Liver (tissue), 8 donors: ENCODE measurements at regions not wholly inside any gene's neighbourhood (a gene's known extent, or its start where the extent isn't known, plus 50 kb on each side); places are given as distances from the start of the nearest gene placed in this dataset.

Experiments
- DNase-seq: peaks from one replicate; pipeline ENCODE4 v3.0.0-alpha.2; 2017; ENCODE audit warnings: low spot score
- H3K27ac ChIP-seq, 2 donors: one replicate each; pipeline ENCODE4 v1.7.0; 2013; ENCODE audit warnings: inconsistent platforms in 2 of 2, low read length in 2 of 2, control low read depth in 1 of 2, low read depth in 1 of 2, mild to moderate bottlenecking in 1 of 2
- H3K27me3 ChIP-seq, 4 donors: one replicate each; pipeline versions ENCODE4 v1.6.1 to v1.7.0; 2013; ENCODE audit warnings: low read length in 3 of 4, inconsistent platforms in 1 of 4, mild to moderate bottlenecking in 1 of 4, moderate library complexity in 1 of 4; ENCODE audit not compliant: control insufficient read depth in 4 of 4, insufficient read depth in 4 of 4
- H3K36me3 ChIP-seq, 4 donors: one replicate each; pipeline versions ENCODE4 v1.6.1 to v1.7.0; 2013; ENCODE audit warnings: low read length in 3 of 4, mild to moderate bottlenecking in 3 of 4, low read depth in 1 of 4, moderate library complexity in 1 of 4; ENCODE audit not compliant: control insufficient read depth in 4 of 4, insufficient read depth in 3 of 4
- H3K4me1 ChIP-seq, 4 donors: one replicate each; pipeline versions ENCODE4 v1.6.1 to v1.7.0; 2013; ENCODE audit warnings: low read length in 3 of 4, mild to moderate bottlenecking in 3 of 4, moderate library complexity in 1 of 4; ENCODE audit not compliant: control insufficient read depth in 4 of 4, insufficient read depth in 4 of 4
- H3K4me3 ChIP-seq, 3 donors: one replicate each; pipeline versions ENCODE4 v1.6.1 to v1.7.0; 2013; ENCODE audit warnings: low read length in 3 of 3, control low read depth in 1 of 3, low read depth in 1 of 3, mild to moderate bottlenecking in 1 of 3
- H3K9ac ChIP-seq, 2 donors: one replicate each; pipeline ENCODE4 v1.7.0; 2013; ENCODE audit warnings: low read length in 2 of 2, mild to moderate bottlenecking in 2 of 2, moderate library complexity in 2 of 2, control low read depth in 1 of 2, low read depth in 1 of 2
- H3K9me3 ChIP-seq, 4 donors: one replicate each; pipeline versions ENCODE4 v1.6.1 to v1.7.0; 2013; ENCODE audit warnings: low read length in 3 of 4; ENCODE audit not compliant: control insufficient read depth in 4 of 4
- ATF3 ChIP-seq: IDR thresholded peaks from 2 replicates; pipeline ENCODE4 v1.6.1; 2016; ENCODE audit warnings: antibody characterized with exemption
- CTCF ChIP-seq: fragments of 150-350 bp; IDR thresholded peaks from 2 replicates; pipeline ENCODE4 v1.5.1; 2017; ENCODE audit warnings: improper control_type of control experiment, low read depth, low read length; ENCODE audit not compliant: missing input control
- EGR1 ChIP-seq, 2 donors: IDR thresholded peaks; 2 replicates each; pipeline ENCODE4 v1.6.1; 2016 to 2018; ENCODE audit warnings: antibody characterized with exemption in 2 of 2, low read depth in 2 of 2
- FOXA1 ChIP-seq: IDR thresholded peaks from 2 replicates; pipeline ENCODE4 v1.6.1; 2016; ENCODE audit warnings: antibody characterized with exemption
- FOXA2 ChIP-seq: IDR thresholded peaks from 2 replicates; pipeline ENCODE4 v1.6.1; 2016; ENCODE audit warnings: antibody characterized with exemption
- GABPA ChIP-seq, 2 donors: IDR thresholded peaks in 1 of 2; conservative IDR thresholded peaks in 1 of 2; 2 replicates each; pipeline ENCODE4 v1.6.1; 2016; ENCODE audit warnings: antibody characterized with exemption in 2 of 2, mild to moderate bottlenecking in 1 of 2, moderate library complexity in 1 of 2
- HNF4A ChIP-seq, 2 donors: conservative IDR thresholded peaks; 2 replicates each; pipeline ENCODE4 v1.6.1; 2016; ENCODE audit warnings: antibody characterized with exemption in 2 of 2, mild to moderate bottlenecking in 2 of 2
- HNF4G ChIP-seq: IDR thresholded peaks from 2 replicates; pipeline ENCODE4 v1.6.1; 2016; ENCODE audit warnings: antibody characterized with exemption
- JUND ChIP-seq, 2 donors: IDR thresholded peaks; 2 replicates each; pipeline ENCODE4 v1.6.1; 2016; ENCODE audit warnings: antibody characterized with exemption in 2 of 2
- MAX ChIP-seq: IDR thresholded peaks from 2 replicates; pipeline ENCODE4 v1.6.1; 2016; ENCODE audit warnings: antibody characterized with exemption
- NR2F2 ChIP-seq: IDR thresholded peaks from 2 replicates; pipeline ENCODE4 v1.6.1; 2016; ENCODE audit warnings: antibody characterized with exemption
- RAD21 ChIP-seq, 2 donors: IDR thresholded peaks; 2 replicates each; pipeline ENCODE4 v1.6.1; 2016; ENCODE audit warnings: antibody characterized with exemption in 2 of 2, mild to moderate bottlenecking in 2 of 2
- REST ChIP-seq: IDR thresholded peaks from 2 replicates; pipeline ENCODE4 v1.6.1; 2016; ENCODE audit warnings: antibody characterized with exemption, mild to moderate bottlenecking
- RXRA ChIP-seq, 2 donors: IDR thresholded peaks; 2 replicates each; pipeline ENCODE4 v1.6.1; 2017 to 2018; ENCODE audit warnings: antibody characterized with exemption in 2 of 2, mild to moderate bottlenecking in 1 of 2
- SP1 ChIP-seq: IDR thresholded peaks from 2 replicates; pipeline ENCODE4 v1.6.1; 2018; ENCODE audit warnings: antibody characterized with exemption, mild to moderate bottlenecking
- TAF1 ChIP-seq: conservative IDR thresholded peaks from 2 replicates; pipeline ENCODE4 v1.6.1; 2016; ENCODE audit warnings: antibody characterized with exemption, mild to moderate bottlenecking
- YY1 ChIP-seq: IDR thresholded peaks from 2 replicates; pipeline ENCODE4 v1.6.1; 2016; ENCODE audit warnings: antibody characterized with exemption, mild to moderate bottlenecking
- ZBTB33 ChIP-seq: IDR thresholded peaks from 2 replicates; pipeline ENCODE4 v1.6.1; 2016; ENCODE audit warnings: antibody characterized with exemption
- WGBS: extraction: QIAGEN DNeasy Blood & Tissue Kit; methylation state at CpG from one replicate; pipeline ENCODE4 v1.1.7; 2013; 5-methylcytosine and 5-hydroxymethylcytosine counted together
- donor health status: healthy.
- donor health status: healthy.
- donor health status: healthy.
- donor health status: healthy.
- donor health status: healthy.

- DNase-seq, result no peak
- WGBS, result 80% methylated on average over 8 of the region's 8 CpGs
- Histone ChIP-seq H3K27ac (no peak overlapping the region), H3K9me3 (no peaks in the 10 kb centered on the region), H3K4me1 (peaks cover 0 to 3% (median under 1%) of the 10 kb centered on the region in 4 donors), H3K36me3 (no peaks in the 10 kb centered on the region), H3K9ac (no peak overlapping the region), H3K27me3 (no peaks in the 10 kb centered on the region), H3K4me3 (no peak overlapping the region)
- TF ChIP-seq EGR1 (IDR thresholded peaks at IDR 0.05; ENCODE audit: low read depth in 2 of 2) (no peak), ZBTB33 (no peak), NR2F2 (no peak), FOXA2 (no peak), FOXA1 (no peak), ATF3 (no peak), GABPA (IDR thresholded peaks at IDR 0.05 in 1 of 2, conservative IDR thresholded peaks at IDR 0.05 in 1 of 2) (no peak), JUND (IDR thresholded peaks at IDR 0.05) (no peak), HNF4G (no peak), MAX (no peak), RXRA (IDR thresholded peaks at IDR 0.05) (no peak), HNF4A (conservative IDR thresholded peaks at IDR 0.05) (no peak), YY1 (no peak), TAF1 (no peak), RAD21 (IDR thresholded peaks at IDR 0.05) (no peak), SP1 (no peak), REST (no peak), CTCF (no peak)
These were observed 110.8 kb upstream of the MLN start for GRCh38 chr6:33914645-33915044.
